ENCODE measurements at regions not wholly inside any gene's neighbourhood (a gene's known extent, or its start where the extent isn't known, plus 50 kb on each side); places are given as distances from the start of the nearest gene placed in this dataset.

GRCh38 chr5:171639205-171639621, 146.4 kb upstream of the SMIM23 start:
- H3K27ac Mint-ChIP-seq, result no peak overlapping the region
- H3K4me1 Mint-ChIP-seq, result no peaks in the 10 kb centered on the region
- H3K36me3 Mint-ChIP-seq, result no peaks in the 10 kb centered on the region
- peaks cover 14% of the 10 kb centered on the region for H3K27me3 Mint-ChIP-seq
- POLR2A ChIA-PET, result no interaction called here
- no peak for DNase-seq
- H3K4me3 Mint-ChIP-seq, result no peak overlapping the region
- no peak for ATAC-seq (ENCODE audit: low read depth)
- no peaks in the 10 kb centered on the region for H3K9me3 Mint-ChIP-seq

- ATAC-seq (ENCODE audit: low read depth) (no peak), DNase-seq (no peak)
- H3K4me1 Mint-ChIP-seq, result no peaks in the 10 kb centered on the region
- H3K27ac Mint-ChIP-seq, result no peak overlapping the region
- no peak overlapping the region for H3K4me3 Mint-ChIP-seq
- POLR2A ChIA-PET, result no interaction called here
- no peaks in the 10 kb centered on the region for H3K9me3 Mint-ChIP-seq
- peaks cover 14% of the 10 kb centered on the region for H3K27me3 Mint-ChIP-seq
- H3K36me3 Mint-ChIP-seq, result no peaks in the 10 kb centered on the region
Measured at GRCh38 chr5:171639966-171640365, 145.7 kb upstream of the SMIM23 start.

- H3K27ac Mint-ChIP-seq, result no peak overlapping the region
- ATAC-seq (ENCODE audit: low read depth) (no peak), DNase-seq (no peak)
- H3K27me3 Mint-ChIP-seq, result peaks cover 11% of the 10 kb centered on the region
- H3K4me1 Mint-ChIP-seq, result no peaks in the 10 kb centered on the region
- no peaks in the 10 kb centered on the region for H3K36me3 Mint-ChIP-seq
- no peaks in the 10 kb centered on the region for H3K9me3 Mint-ChIP-seq
- POLR2A ChIA-PET, result no interaction called here
- no peak overlapping the region for H3K4me3 Mint-ChIP-seq
Measured at GRCh38 chr5:171640480-171640879, 145.1 kb upstream of the SMIM23 start.

GRCh38 chr5:171641891-171642290, 143.7 kb upstream of the SMIM23 start:
- H3K4me1 Mint-ChIP-seq, result no peaks in the 10 kb centered on the region
- POLR2A ChIA-PET, result no interaction called here
- peaks cover 6% of the 10 kb centered on the region for H3K27me3 Mint-ChIP-seq
- H3K36me3 Mint-ChIP-seq, result no peaks in the 10 kb centered on the region
- no peak overlapping the region for H3K27ac Mint-ChIP-seq
- no peaks in the 10 kb centered on the region for H3K9me3 Mint-ChIP-seq
- H3K4me3 Mint-ChIP-seq, result no peak overlapping the region
- DNase-seq (no peak), ATAC-seq (ENCODE audit: low read depth) (no peak)

- no peak for DNase-seq
- Mint-ChIP-seq H3K27me3 (peaks cover 4% of the 10 kb centered on the region), H3K4me3 (no peak overlapping the region), H3K36me3 (no peaks in the 10 kb centered on the region), H3K4me1 (no peaks in the 10 kb centered on the region), H3K27ac (no peak overlapping the region), H3K9me3 (no peaks in the 10 kb centered on the region)
- POLR2A ChIA-PET, result no interaction called here
- ATAC-seq (ENCODE audit: low read depth), result no peak
Measured at GRCh38 chr5:171642894-171643293, 142.7 kb upstream of the SMIM23 start.

GRCh38 chr5:171644536-171644935, 141.1 kb upstream of the SMIM23 start:
- DNase-seq (no peak), ATAC-seq (ENCODE audit: low read depth) (no peak)
- H3K27ac Mint-ChIP-seq, result no peak overlapping the region
- H3K9me3 Mint-ChIP-seq, result no peaks in the 10 kb centered on the region
- H3K27me3 Mint-ChIP-seq, result no peaks in the 10 kb centered on the region
- no peaks in the 10 kb centered on the region for H3K36me3 Mint-ChIP-seq
- H3K4me1 Mint-ChIP-seq, result no peaks in the 10 kb centered on the region
- H3K4me3 Mint-ChIP-seq, result no peak overlapping the region
- POLR2A ChIA-PET, result no interaction called here

- no peak overlapping the region for H3K4me3 Mint-ChIP-seq
- H3K36me3 Mint-ChIP-seq, result no peaks in the 10 kb centered on the region
- H3K27me3 Mint-ChIP-seq, result no peaks in the 10 kb centered on the region
- no peak for ATAC-seq (ENCODE audit: low read depth)
- POLR2A ChIA-PET, result no interaction called here
- H3K9me3 Mint-ChIP-seq, result no peaks in the 10 kb centered on the region
- no peak for DNase-seq
- H3K4me1 Mint-ChIP-seq, result no peaks in the 10 kb centered on the region
- no peak overlapping the region for H3K27ac Mint-ChIP-seq
Measured at GRCh38 chr5:171646102-171647042, 139.2 kb upstream of the SMIM23 start.

GRCh38 chr5:171647043-171647903, 138.3 kb upstream of the SMIM23 start:
- Mint-ChIP-seq H3K27ac (no peak overlapping the region), H3K27me3 (peaks cover 5% of the 10 kb centered on the region), H3K36me3 (no peaks in the 10 kb centered on the region), H3K4me1 (no peaks in the 10 kb centered on the region), H3K4me3 (no peak overlapping the region), H3K9me3 (no peaks in the 10 kb centered on the region)
- ATAC-seq (ENCODE audit: low read depth) (no peak), DNase-seq (no peak)
- POLR2A ChIA-PET, result no interaction called here

GRCh38 chr5:171647904-171648260, 137.7 kb upstream of the SMIM23 start:
- ATAC-seq (ENCODE audit: low read depth), result no peak
- no peaks in the 10 kb centered on the region for H3K9me3 Mint-ChIP-seq
- no peak for DNase-seq
- H3K4me3 Mint-ChIP-seq, result no peak overlapping the region
- peaks cover 5% of the 10 kb centered on the region for H3K27me3 Mint-ChIP-seq
- no peaks in the 10 kb centered on the region for H3K36me3 Mint-ChIP-seq
- no peaks in the 10 kb centered on the region for H3K4me1 Mint-ChIP-seq
- no peak overlapping the region for H3K27ac Mint-ChIP-seq
- POLR2A ChIA-PET, result no interaction called here

GRCh38 chr5:171648279-171649074, 137.1 kb upstream of the SMIM23 start:
- Mint-ChIP-seq H3K9me3 (no peaks in the 10 kb centered on the region), H3K36me3 (no peaks in the 10 kb centered on the region), H3K27me3 (peaks cover 5% of the 10 kb centered on the region), H3K27ac (no peak overlapping the region), H3K4me3 (no peak overlapping the region), H3K4me1 (no peaks in the 10 kb centered on the region)
- DNase-seq, result no peak
- ATAC-seq (ENCODE audit: low read depth), result no peak
- POLR2A ChIA-PET, result no interaction called here

- no peaks in the 10 kb centered on the region for H3K4me1 Mint-ChIP-seq
- POLR2A ChIA-PET, result no interaction called here
- ATAC-seq (ENCODE audit: low read depth), result no peak
- no peak for DNase-seq
- H3K27ac Mint-ChIP-seq, result no peak overlapping the region
- no peaks in the 10 kb centered on the region for H3K9me3 Mint-ChIP-seq
- H3K36me3 Mint-ChIP-seq, result no peaks in the 10 kb centered on the region
- peaks cover 5% of the 10 kb centered on the region for H3K27me3 Mint-ChIP-seq
- no peak overlapping the region for H3K4me3 Mint-ChIP-seq
Measured at GRCh38 chr5:171649075-171649401, 136.6 kb upstream of the SMIM23 start.

GRCh38 chr5:171650597-171650996, 135.0 kb upstream of the SMIM23 start:
- no peaks in the 10 kb centered on the region for H3K4me1 Mint-ChIP-seq
- ATAC-seq (ENCODE audit: low read depth) (no peak), DNase-seq (no peak)
- POLR2A ChIA-PET, result no interaction called here
- H3K9me3 Mint-ChIP-seq, result no peaks in the 10 kb centered on the region
- H3K27me3 Mint-ChIP-seq, result peaks cover 5% of the 10 kb centered on the region
- no peak overlapping the region for H3K4me3 Mint-ChIP-seq
- no peaks in the 10 kb centered on the region for H3K36me3 Mint-ChIP-seq
- H3K27ac Mint-ChIP-seq, result no peak overlapping the region

- DNase-seq, result no peak
- Mint-ChIP-seq H3K27ac (no peak overlapping the region), H3K36me3 (no peaks in the 10 kb centered on the region), H3K4me1 (no peaks in the 10 kb centered on the region), H3K9me3 (no peaks in the 10 kb centered on the region), H3K4me3 (no peak overlapping the region), H3K27me3 (peaks cover 5% of the 10 kb centered on the region)
- no peak for ATAC-seq (ENCODE audit: low read depth)
- POLR2A ChIA-PET, result no interaction called here
Measured at GRCh38 chr5:171651102-171651501, 134.5 kb upstream of the SMIM23 start.

Measured in activated naive CD8-positive, alpha-beta T cell treated with anti-CD3 and anti-CD28 coated beads, Interleukin-2, amount 10 ng/mL, durations not matched to agents 7 days and 5 days (primary cell).